Stomach (tissue), 8 donors: ENCODE measurements at regions not wholly inside any gene's neighbourhood (a gene's known extent, or its start where the extent isn't known, plus 50 kb on each side); places are given as distances from the start of the nearest gene placed in this dataset.

ENCODE experiments used
- DNase-seq, 2 donors: peaks; one replicate each; pipeline versions ENCODE4 v3.0.0 to v3.0.0-alpha.2; 2013 to 2019
- H3K27ac ChIP-seq, 5 donors: fragments of 200-600 bp in 4 of 5; sonication (generic) in 4 of 5; one replicate each; pipeline ENCODE4 v1.5.1; 2013 to 2019; ENCODE audit warnings: mild to moderate bottlenecking in 1 of 5, moderate library complexity in 1 of 5
- H3K27me3 ChIP-seq, 3 donors: fragments of 200-600 bp; sonication (generic); one replicate each; pipeline ENCODE4 v1.5.1; 2017 to 2019; ENCODE audit warnings: mixed run types in 1 of 3
- H3K36me3 ChIP-seq, 4 donors: fragments of 200-600 bp; sonication (generic); 1 replicate in 3 of 4; 2 replicates in 1 of 4; pipeline ENCODE4 v1.5.1; 2016 to 2019
- H3K4me1 ChIP-seq, 4 donors: fragments of 200-600 bp; sonication (generic); one replicate each; pipeline ENCODE4 v1.5.1; 2016 to 2019
- H3K4me3 ChIP-seq, 4 donors: fragments of 200-600 bp; sonication (generic) in 3 of 4; one replicate each; pipeline ENCODE4 v1.5.1; 2016 to 2019; ENCODE audit warnings: mild to moderate bottlenecking in 1 of 4
- H3K9me3 ChIP-seq, 4 donors: fragments of 200-600 bp; sonication (generic); one replicate each; pipeline ENCODE4 v1.5.1; 2016 to 2019
- EP300 ChIP-seq: sonication (generic); formaldehyde crosslinking; IDR thresholded peaks from one replicate; pipeline ENCODE4 v1.6.1; 2017; ENCODE audit warnings: antibody characterized with exemption
- POLR2A ChIP-seq, 4 donors: fragments of 450-650 bp; IDR thresholded peaks; one replicate each; pipeline ENCODE4 v1.6.1; 2016; ENCODE audit warnings: antibody characterized with exemption in 4 of 4, control low read depth in 2 of 4, mild to moderate bottlenecking in 1 of 4, moderate library complexity in 1 of 4
- POLR2AphosphoS5 ChIP-seq, 3 donors: sonication (generic); formaldehyde crosslinking; IDR thresholded peaks; one replicate each; pipeline ENCODE4 v1.6.1; 2016; ENCODE audit warnings: antibody characterized with exemption in 3 of 3
- WGBS, 5 donors: extraction: QIAGEN DNeasy Blood & Tissue Kit in 3 of 5; methylation state at CpG; one replicate each; pipeline versions ENCODE4 v1.1.5 to v1.1.7; 2013 to 2018; 5-methylcytosine and 5-hydroxymethylcytosine counted together
- intact Hi-C: fragments of 100-400 bp; cut with DNase I; formaldehyde crosslinking; loops from one replicate; pipeline ENCODE4 v1.15.1; 2023; ENCODE audit warnings: low total_unique reads
- TF ChIP-seq, protein P1 (sequence below), 7 experiments: fragments of 450-650 bp in 4 of 7; fragments of 200-600 bp in 3 of 7; sonication (generic) in 3 of 7; IDR thresholded peaks; one replicate each; pipeline ENCODE4 v1.5.1; 2016 to 2019; ENCODE audit warnings: antibody characterized with exemption in 7 of 7, control low read depth in 2 of 7, mild to moderate bottlenecking in 1 of 7
- donor health status: healthy with polysubstance abuse.
- donor health status: Bipolar disorder and iron deficiency.
- donor health status: healthy.

DNA sequence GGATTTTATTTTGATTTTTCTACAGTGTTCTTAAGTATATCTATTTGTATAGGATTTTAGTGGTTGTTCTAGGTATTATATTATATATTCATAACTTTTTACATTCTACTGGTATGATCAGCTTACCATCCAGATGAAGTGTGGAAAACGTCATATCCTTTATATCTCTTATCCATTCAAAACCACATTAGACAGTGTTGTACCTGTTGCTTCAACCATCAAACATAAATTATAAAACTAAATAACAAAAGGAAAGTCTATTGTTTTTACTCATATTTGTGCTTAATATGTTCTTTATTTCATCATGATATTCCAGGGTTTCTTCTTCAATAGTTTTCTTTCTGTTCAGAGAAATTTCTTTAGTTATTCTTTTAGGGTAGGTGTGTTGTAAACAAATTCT, 191.4 kb downstream of the RPLP1 start:
- H3K4me1 ChIP-seq: peaks cover 0 to 8% (median 0%) of the 10 kb centered on the region in 4 donors
- TF ChIP-seq POLR2AphosphoS5 (IDR thresholded peaks at IDR 0.05): no peak
- TF ChIP-seq, protein P1, sequence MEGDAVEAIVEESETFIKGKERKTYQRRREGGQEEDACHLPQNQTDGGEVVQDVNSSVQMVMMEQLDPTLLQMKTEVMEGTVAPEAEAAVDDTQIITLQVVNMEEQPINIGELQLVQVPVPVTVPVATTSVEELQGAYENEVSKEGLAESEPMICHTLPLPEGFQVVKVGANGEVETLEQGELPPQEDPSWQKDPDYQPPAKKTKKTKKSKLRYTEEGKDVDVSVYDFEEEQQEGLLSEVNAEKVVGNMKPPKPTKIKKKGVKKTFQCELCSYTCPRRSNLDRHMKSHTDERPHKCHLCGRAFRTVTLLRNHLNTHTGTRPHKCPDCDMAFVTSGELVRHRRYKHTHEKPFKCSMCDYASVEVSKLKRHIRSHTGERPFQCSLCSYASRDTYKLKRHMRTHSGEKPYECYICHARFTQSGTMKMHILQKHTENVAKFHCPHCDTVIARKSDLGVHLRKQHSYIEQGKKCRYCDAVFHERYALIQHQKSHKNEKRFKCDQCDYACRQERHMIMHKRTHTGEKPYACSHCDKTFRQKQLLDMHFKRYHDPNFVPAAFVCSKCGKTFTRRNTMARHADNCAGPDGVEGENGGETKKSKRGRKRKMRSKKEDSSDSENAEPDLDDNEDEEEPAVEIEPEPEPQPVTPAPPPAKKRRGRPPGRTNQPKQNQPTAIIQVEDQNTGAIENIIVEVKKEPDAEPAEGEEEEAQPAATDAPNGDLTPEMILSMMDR (IDR thresholded peaks at IDR 0.05): no peak
- no peak for TF ChIP-seq POLR2A (IDR thresholded peaks at IDR 0.05)
- TF ChIP-seq EP300: no peak
- H3K27ac ChIP-seq: no peak overlapping the region
- no peak overlapping the region for H3K4me3 ChIP-seq
- WGBS, 5 donors: 67 to 80% (median 74%) methylated on average over 1 of the region's 1 CpG
- intact Hi-C loops: no loop called here
- DNase-seq: no peak
- no peaks in the 10 kb centered on the region for H3K36me3 ChIP-seq
- H3K27me3 ChIP-seq: peaks cover 0 to 3% (median 0%) of the 10 kb centered on the region in 3 donors
- H3K9me3 ChIP-seq: peaks cover 0 to 5% (median 2%) of the 10 kb centered on the region in 4 donors

DNA sequence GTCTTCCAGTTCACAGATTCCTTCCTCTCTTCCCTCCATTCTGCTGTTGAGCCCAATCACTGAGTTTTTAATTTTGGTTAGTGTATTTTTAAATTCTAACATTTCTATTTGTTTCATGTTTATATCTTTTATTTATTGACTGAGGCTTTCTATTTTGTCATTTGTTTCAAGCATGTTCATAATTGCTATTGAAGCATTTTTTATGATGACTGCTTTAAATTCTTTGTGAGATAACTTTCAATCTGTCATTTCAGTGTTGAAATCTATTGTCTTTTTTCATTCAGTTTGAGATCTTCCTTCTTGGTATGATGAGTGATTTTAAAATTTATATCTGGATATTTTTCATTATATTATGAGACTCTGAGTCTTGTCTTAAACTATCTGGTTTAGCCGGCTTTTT, 192.3 kb downstream of the RPLP1 start:
- Histone ChIP-seq H3K4me1 (peaks cover 0 to 8% (median 0%) of the 10 kb centered on the region in 4 donors), H3K9me3 (peaks cover 0 to 5% (median 2%) of the 10 kb centered on the region in 4 donors), H3K4me3 (no peak overlapping the region), H3K27me3 (peaks cover 0 to 7% (median 0%) of the 10 kb centered on the region in 3 donors), H3K36me3 (no peaks in the 10 kb centered on the region), H3K27ac (no peak overlapping the region)
- WGBS, 5 donors: 93 to 100% (median 96%) methylated on average over 1 of the region's 1 CpG
- intact Hi-C loops: no loop called here
- no peak for DNase-seq
- no peak for TF ChIP-seq EP300
- TF ChIP-seq POLR2A (IDR thresholded peaks at IDR 0.05): no peak
- TF ChIP-seq, protein P1 (IDR thresholded peaks at IDR 0.05): no peak
- TF ChIP-seq POLR2AphosphoS5 (IDR thresholded peaks at IDR 0.05): no peak

DNA sequence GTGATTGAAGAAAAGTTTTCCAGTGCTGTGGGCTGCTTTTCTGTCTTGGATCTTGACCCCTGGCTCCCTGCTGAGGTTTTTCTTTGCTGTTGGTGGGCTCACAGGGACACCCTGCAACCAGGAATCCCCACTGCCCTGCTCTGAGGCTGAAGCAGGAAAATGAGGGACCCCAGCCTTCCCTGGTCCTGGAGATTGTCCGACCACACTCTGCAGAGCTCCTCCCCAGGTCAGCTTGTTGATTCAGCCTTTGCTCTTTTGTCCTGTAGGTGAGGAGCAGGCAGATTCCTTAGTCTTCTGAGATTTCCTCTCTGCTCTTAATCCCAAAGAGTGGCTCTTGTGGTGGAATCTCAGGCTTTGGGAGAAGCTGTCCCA, 194.5 kb downstream of the RPLP1 start:
- H3K27ac ChIP-seq: no peak overlapping the region
- intact Hi-C loops: no loop called here
- DNase-seq: no peak
- no peak overlapping the region for H3K4me3 ChIP-seq
- H3K27me3 ChIP-seq: peaks cover 0 to 7% (median 0%) of the 10 kb centered on the region in 3 donors
- no peaks in the 10 kb centered on the region for H3K9me3 ChIP-seq
- H3K4me1 ChIP-seq: peaks cover 0 to 8% (median 0%) of the 10 kb centered on the region in 4 donors
- TF ChIP-seq EP300: no peak
- H3K36me3 ChIP-seq: no peaks in the 10 kb centered on the region
- 42 to 86% (median 58%) methylated on average over 1 of the region's 1 CpG for WGBS, 5 donors

- peaks cover 0 to 7% (median 0%) of the 10 kb centered on the region in 3 donors for H3K27me3 ChIP-seq
- peaks cover 0 to 8% (median 0%) of the 10 kb centered on the region in 4 donors for H3K4me1 ChIP-seq
- intact Hi-C loops: no loop called here
- DNase-seq: peak in 1 of 2 donors; percentile 41
- no peak overlapping the region for H3K4me3 ChIP-seq
- TF ChIP-seq POLR2AphosphoS5 (IDR thresholded peaks at IDR 0.05) (no peak), POLR2A (IDR thresholded peaks at IDR 0.05) (no peak), EP300 (no peak)
- TF ChIP-seq, protein P1 (IDR thresholded peaks at IDR 0.05): no peak
- whole genome bisulfite sequencing, 5 donors: 51 to 76% (median 70%) methylated on average over 14 of the region's 14 CpGs
- H3K27ac ChIP-seq: no peak overlapping the region
- H3K9me3 ChIP-seq: no peaks in the 10 kb centered on the region
- H3K36me3 ChIP-seq: no peaks in the 10 kb centered on the region
Measured at GRCh38 chr15:69648212-69648611, 195.6 kb downstream of the RPLP1 start.
